PC-3 (cell line): ENCODE measurements at regions not wholly inside any gene's neighbourhood (a gene's known extent, or its start where the extent isn't known, plus 50 kb on each side); places are given as distances from the start of the nearest gene placed in this dataset.

Source experiments
- ATAC-seq: fragments of 200-7000 bp; cut with Tn5 transposase; 2 replicates; pipeline ENCODE4 v1.9.1; 2020; ENCODE audit warnings: mild to moderate bottlenecking, moderate library complexity
- BruUV-seq: library from RNA; stranded (reverse); fragments of 400-500 nt; replicated peaks from 2 replicates; lab custom pipeline; 2021; lab: Mats Ljungman, UMichigan
- CTCF ChIA-PET: fragments of 300-600 bp; sonication (Branson Sonifier 250); formaldehyde crosslinking; loops from one replicate; lab custom pipeline; 2022; ENCODE audit warnings: antibody characterized with exemption; lab: Charles Lee
- POLR2A ChIA-PET: fragments of 300-600 bp; sonication (Branson Sonifier 250); formaldehyde crosslinking; loops from one replicate; lab custom pipeline; 2022; ENCODE audit warnings: antibody characterized with exemption; ENCODE audit not compliant: unreplicated experiment; lab: Charles Lee
- DNase-seq: peaks from one replicate; pipeline ENCODE4 v3.0.0-alpha.2; 2015
- H2AFZ ChIP-seq: fragments of 300-600 bp; sonication (generic); 2 replicates; pipeline ENCODE4 v1.6.0; 2016; ENCODE audit warnings: antibody characterized with exemption, low read length
- H3F3A ChIP-seq: fragments of 300-600 bp; sonication (generic); one replicate; pipeline ENCODE4 v1.6.0; 2017; ENCODE audit warnings: antibody characterized with exemption, low read length, control low read depth, mild to moderate bottlenecking; ENCODE audit not compliant: unreplicated experiment
- H3K27ac ChIP-seq: fragments of 300-600 bp; sonication (generic); 2 replicates; pipeline ENCODE4 v1.5.1; 2016; ENCODE audit warnings: mild to moderate bottlenecking, low read length
- H3K27me3 ChIP-seq: fragments of 300-600 bp; sonication (generic); 2 replicates; pipeline ENCODE4 v1.6.1; 2016; ENCODE audit warnings: low read length, mixed read lengths
- H3K36me3 ChIP-seq: fragments of 300-600 bp; sonication (generic); 2 replicates; pipeline ENCODE4 v1.6.1; 2016; ENCODE audit warnings: low read depth, mixed run types, low read length, mixed read lengths
- H3K4me1 ChIP-seq: fragments of 300-600 bp; sonication (generic); 2 replicates; pipeline ENCODE4 v1.5.1; 2016; ENCODE audit warnings: low read length; ENCODE audit not compliant: insufficient read depth
- H3K4me2 ChIP-seq: fragments of 300-600 bp; sonication (generic); 2 replicates; pipeline ENCODE4 v1.6.0; 2016; ENCODE audit warnings: low read length
- H3K4me3 ChIP-seq: fragments of 300-600 bp; sonication (generic); 2 replicates; pipeline ENCODE4 v1.5.1; 2016; ENCODE audit warnings: mild to moderate bottlenecking, low read length, mixed read lengths
- H3K79me2 ChIP-seq: fragments of 300-600 bp; sonication (generic); 2 replicates; pipeline ENCODE4 v1.6.1; 2017; ENCODE audit warnings: low read length, mixed read lengths
- H3K9ac ChIP-seq: fragments of 300-600 bp; sonication (generic); 2 replicates; pipeline ENCODE4 v1.6.0; 2016; ENCODE audit warnings: mild to moderate bottlenecking, low read length
- H3K9me2 ChIP-seq: fragments of 300-600 bp; sonication (generic); replicated peaks from 2 replicates; pipeline ENCODE4 v1.6.1; 2016; ENCODE audit warnings: mixed run types, low read length, mixed read lengths
- H3K9me3 ChIP-seq: fragments of 300-600 bp; sonication (generic); 2 replicates; pipeline ENCODE4 v1.6.1; 2016; ENCODE audit warnings: low read length, mixed read lengths
- H4K20me1 ChIP-seq: fragments of 300-600 bp; sonication (generic); 2 replicates; pipeline ENCODE4 v1.6.1; 2016; ENCODE audit warnings: low read length, mixed read lengths
- EZH2 ChIP-seq: fragments of 300-600 bp; sonication (generic); IDR thresholded peaks from one replicate; pipeline ENCODE4 v1.6.1; 2017; ENCODE audit warnings: antibody characterized with exemption, mild to moderate bottlenecking, low read length; ENCODE audit not compliant: unreplicated experiment
- EZH2phosphoT487 ChIP-seq: fragments of 300-600 bp; sonication (generic); IDR thresholded peaks from 2 replicates; pipeline ENCODE4 v1.6.1; 2018; ENCODE audit warnings: mild to moderate bottlenecking, antibody characterized with exemption, low read length, borderline replicate concordance
- intact Hi-C: fragments of 100-400 bp; cut with micrococcal nuclease; formaldehyde crosslinking; loops from 2 replicates; pipeline ENCODE4 v1.9.0; 2023
- TF ChIP-seq, protein P1 (sequence below): fragments of 300-600 bp; sonication (generic); conservative IDR thresholded peaks from 2 replicates; pipeline ENCODE4 v1.5.1; 2017; ENCODE audit warnings: antibody characterized with exemption, low read depth, mild to moderate bottlenecking, low read length

DNA sequence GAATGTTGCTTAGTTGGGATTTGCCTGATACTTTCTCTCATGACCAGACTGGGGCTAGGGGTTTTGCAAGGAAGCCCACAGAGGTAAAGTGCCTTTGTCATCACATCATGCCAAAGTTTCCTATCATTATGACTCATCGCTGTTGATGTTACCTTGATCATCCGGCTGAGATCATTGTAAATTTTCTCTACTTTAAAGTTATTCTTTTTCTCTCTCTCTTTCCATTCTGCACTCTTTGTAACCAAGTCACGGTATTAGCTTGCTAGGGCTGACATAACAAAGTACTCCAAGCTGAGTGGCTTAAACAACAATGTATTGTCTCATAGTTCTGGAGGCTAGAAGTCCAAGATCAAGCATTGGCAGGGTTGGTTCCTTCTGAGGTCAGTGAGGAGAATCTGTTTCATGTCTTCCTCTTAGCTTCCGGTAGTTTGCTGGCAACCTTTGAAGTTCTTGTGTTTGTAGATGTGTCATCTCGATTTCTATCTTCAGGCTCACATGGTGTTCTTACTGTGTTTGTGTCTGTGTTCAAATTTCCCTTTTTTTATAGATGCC lies 113.0 kb downstream of the DTHD1 start:
- no peak overlapping the region for H3K4me3 ChIP-seq
- CTCF ChIA-PET: no interaction called here
- ATAC-seq: no peak

DNA sequence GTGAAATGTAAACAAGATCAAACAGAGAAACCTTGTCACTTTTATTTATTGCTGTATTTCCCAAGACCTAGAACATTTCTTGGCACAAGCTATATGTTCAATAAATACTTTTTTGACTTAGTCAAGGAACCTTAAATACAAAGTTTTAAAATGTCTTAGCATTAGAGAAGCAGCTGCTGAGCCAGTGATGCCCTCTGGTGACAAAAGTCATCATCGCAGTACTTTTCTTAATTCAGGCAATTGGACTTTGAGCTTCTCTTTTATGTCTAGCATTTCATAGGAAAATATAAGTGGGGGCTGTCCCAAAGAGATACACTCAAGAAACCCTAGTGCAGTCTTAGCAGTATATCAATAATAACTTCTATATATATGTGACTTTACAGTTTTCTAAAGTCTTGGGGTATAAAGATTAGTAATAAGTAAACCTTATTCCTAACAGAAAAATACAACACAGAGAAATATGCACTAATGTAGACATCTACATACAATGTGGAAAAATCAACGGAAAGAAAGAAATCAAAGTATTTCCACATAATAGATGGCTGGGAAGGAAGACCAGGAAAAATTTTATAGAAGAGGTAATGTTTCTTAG lies 118.4 kb downstream of the DTHD1 start:
- H3F3A ChIP-seq: no peaks in the 10 kb centered on the region
- H3K9me2 ChIP-seq: no peaks in the 10 kb centered on the region
- H3K9me3 ChIP-seq: no peaks in the 10 kb centered on the region
- BruUV-seq: no TSS peak
- H3K4me1 ChIP-seq: no peaks in the 10 kb centered on the region
- H3K4me3 ChIP-seq: no peak overlapping the region
- ChIA-PET POLR2A (no interaction called here), CTCF (interaction anchor here (0.6 to 1.0 kb wide), 7 partner anchors 14 to 989 kb away, joined by 3 to 5 read pairs (median 4); no protein-coding TSS in a partner anchor)
- DNase-seq (peak; percentile 53), ATAC-seq (no peak)
- intact Hi-C loops: loop anchor here (1.0 to 5.0 kb wide), 2 partner anchors 49 to 158 kb away; partner anchors contain the start of gene ARAP2
- H3K79me2 ChIP-seq: no peaks in the 10 kb centered on the region
- no peak overlapping the region for H3K4me2 ChIP-seq
- no peak overlapping the region for H3K9ac ChIP-seq
- H4K20me1 ChIP-seq: no peaks in the 10 kb centered on the region
- H2AFZ ChIP-seq: no peak overlapping the region
- H3K36me3 ChIP-seq: no peaks in the 10 kb centered on the region
- peaks cover 15% of the 10 kb centered on the region for H3K27me3 ChIP-seq
- TF ChIP-seq, protein P1, sequence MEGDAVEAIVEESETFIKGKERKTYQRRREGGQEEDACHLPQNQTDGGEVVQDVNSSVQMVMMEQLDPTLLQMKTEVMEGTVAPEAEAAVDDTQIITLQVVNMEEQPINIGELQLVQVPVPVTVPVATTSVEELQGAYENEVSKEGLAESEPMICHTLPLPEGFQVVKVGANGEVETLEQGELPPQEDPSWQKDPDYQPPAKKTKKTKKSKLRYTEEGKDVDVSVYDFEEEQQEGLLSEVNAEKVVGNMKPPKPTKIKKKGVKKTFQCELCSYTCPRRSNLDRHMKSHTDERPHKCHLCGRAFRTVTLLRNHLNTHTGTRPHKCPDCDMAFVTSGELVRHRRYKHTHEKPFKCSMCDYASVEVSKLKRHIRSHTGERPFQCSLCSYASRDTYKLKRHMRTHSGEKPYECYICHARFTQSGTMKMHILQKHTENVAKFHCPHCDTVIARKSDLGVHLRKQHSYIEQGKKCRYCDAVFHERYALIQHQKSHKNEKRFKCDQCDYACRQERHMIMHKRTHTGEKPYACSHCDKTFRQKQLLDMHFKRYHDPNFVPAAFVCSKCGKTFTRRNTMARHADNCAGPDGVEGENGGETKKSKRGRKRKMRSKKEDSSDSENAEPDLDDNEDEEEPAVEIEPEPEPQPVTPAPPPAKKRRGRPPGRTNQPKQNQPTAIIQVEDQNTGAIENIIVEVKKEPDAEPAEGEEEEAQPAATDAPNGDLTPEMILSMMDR: peak; percentile 77
- TF ChIP-seq EZH2phosphoT487 (no peak), EZH2 (no peak)
- H3K27ac ChIP-seq: no peak overlapping the region

More for the DNA sequence above, 113.0 kb downstream of the DTHD1 start:
- H2AFZ ChIP-seq: no peak overlapping the region
- H3K9ac ChIP-seq: no peak overlapping the region
- no peaks in the 10 kb centered on the region for H3K4me1 ChIP-seq
- H3K9me3 ChIP-seq: no peaks in the 10 kb centered on the region
- no TSS peak for BruUV-seq
- intact Hi-C loops: no loop called here
- H3K4me2 ChIP-seq: no peak overlapping the region
- no peaks in the 10 kb centered on the region for H3K36me3 ChIP-seq
- H3K79me2 ChIP-seq: no peaks in the 10 kb centered on the region
- no peak for TF ChIP-seq EZH2phosphoT487
- TF ChIP-seq, protein P1: no peak
- TF ChIP-seq EZH2: no peak
- H4K20me1 ChIP-seq: no peaks in the 10 kb centered on the region
- no peaks in the 10 kb centered on the region for H3K9me2 ChIP-seq
- H3K27me3 ChIP-seq: peaks cover 5% of the 10 kb centered on the region
- peak; percentile 6 for DNase-seq
- no peak overlapping the region for H3K27ac ChIP-seq
- H3F3A ChIP-seq: no peaks in the 10 kb centered on the region
- POLR2A ChIA-PET: no interaction called here
